HG03342 (cell line): ENCODE measurements at regions not wholly inside any gene's neighbourhood (a gene's known extent, or its start where the extent isn't known, plus 50 kb on each side); places are given as distances from the start of the nearest gene placed in this dataset.

Experiments
- ATAC-seq: cut with Tn5 transposase; IDR thresholded peaks from one replicate; pipeline ENCODE4 v1.9.1; 2021; ENCODE audit warnings: mild to moderate bottlenecking, moderate library complexity; ENCODE audit not compliant: unreplicated experiment

- no peak for ATAC-seq
Measured at GRCh38 chr2:16335947-16336346, 329.7 kb downstream of the CYRIA start.

DNA sequence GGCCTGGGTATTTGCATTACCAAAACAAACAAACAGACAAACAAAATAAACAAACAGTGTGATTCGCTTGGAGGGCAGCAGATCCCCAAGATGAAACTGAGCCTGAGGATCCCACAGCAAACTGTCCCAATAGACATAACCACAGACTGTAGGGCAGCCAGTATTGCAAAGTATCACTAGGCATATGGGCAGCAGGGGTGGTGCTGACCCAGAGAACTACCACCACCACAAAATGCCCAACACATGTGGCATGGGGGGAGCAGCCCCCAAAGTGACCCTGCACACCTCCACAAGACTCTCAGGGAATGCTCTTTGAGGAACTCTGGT lies 330.1 kb downstream of the CYRIA start:
- no peak for ATAC-seq

GRCh38 chr2:16334886-16335603 lies 330.6 kb downstream of the CYRIA start:
- ATAC-seq = no peak

- no peak for ATAC-seq
Measured at GRCh38 chr2:16334366-16334765, 331.3 kb downstream of the CYRIA start.

DNA sequence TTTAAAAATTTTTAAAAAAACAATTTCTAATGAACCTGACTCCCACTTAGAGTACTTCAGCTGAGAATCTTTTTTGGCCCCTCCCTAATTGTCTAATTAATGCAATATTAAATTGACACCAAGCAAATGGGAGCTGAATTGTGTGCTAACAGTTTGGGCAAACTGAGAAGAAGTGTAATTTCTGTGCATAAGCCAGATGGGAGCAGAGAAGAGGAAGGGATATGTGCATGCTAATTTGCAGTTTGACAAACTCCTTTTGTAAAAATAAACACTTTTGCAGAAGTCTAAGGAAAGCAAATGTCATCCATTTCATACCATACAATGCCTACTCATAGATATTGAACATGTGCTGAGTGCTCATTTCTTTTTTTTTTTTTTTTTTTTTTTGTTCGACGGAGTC lies 332.0 kb downstream of the CYRIA start:
- ATAC-seq = no peak

GRCh38 chr2:16332681-16333557 lies 332.7 kb downstream of the CYRIA start:
- ATAC-seq = no peak

DNA sequence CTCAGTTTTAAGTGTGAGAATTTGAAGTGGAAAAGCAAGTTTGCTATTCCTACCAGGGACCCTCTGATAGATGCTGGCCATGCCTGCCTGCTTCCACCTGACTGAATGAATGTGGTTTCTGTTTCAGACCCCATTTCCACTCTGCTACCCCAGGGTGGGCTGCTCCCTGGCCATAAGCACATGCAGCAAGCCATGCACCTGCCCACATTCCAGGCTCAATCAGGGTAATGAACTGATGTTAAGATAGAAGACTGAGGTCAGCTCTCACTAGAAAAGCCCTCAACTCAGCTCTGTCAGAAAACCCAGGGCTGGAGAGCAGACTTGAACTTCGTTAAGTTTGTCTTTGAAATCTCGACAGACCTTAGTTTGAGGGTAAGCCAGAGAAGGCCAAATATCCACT lies 333.9 kb downstream of the CYRIA start:
- ATAC-seq = no peak

- ATAC-seq = no peak
Measured at GRCh38 chr2:16330982-16331381, 334.7 kb downstream of the CYRIA start.

DNA sequence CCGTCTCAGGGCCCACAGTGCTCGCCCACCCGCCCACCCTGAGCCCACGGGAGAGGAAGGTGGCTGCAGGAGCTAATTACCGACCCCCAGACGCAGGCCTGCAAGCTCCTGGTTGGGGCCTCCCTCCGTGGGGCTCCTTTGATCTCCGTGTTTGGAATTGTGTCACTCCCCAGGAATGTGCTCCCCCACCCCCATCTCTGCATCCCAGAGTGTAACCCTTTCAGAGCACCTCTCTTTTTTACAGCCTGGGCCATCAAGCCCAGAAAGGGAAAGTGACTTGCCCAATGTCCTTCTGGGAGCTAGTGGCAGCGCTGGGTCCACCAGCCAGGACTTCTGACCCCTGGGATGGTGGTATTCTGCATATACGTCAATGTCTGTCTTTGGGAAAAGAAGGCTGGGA lies 335.1 kb downstream of the CYRIA start:
- ATAC-seq = no peak

DNA sequence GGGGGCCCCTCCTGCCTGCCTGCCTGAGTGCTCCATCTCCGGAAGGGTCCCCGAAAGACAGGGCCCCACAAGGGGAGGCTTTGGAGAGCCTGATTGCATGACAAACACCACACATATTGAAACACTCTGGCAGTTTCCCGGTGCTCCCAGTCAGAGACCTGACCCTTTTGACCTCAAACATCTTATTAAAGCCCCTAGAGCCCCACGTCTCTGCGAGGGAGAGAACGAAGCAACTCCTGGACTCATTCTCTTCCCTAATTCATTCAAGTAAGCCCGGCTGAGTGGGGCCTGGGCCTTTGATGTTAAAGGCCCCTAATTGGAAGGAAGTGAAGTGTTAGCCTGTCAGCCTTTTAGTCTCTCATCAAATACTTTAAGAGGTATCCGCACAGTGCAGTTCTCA lies 335.6 kb downstream of the CYRIA start:
- ATAC-seq = no peak

DNA sequence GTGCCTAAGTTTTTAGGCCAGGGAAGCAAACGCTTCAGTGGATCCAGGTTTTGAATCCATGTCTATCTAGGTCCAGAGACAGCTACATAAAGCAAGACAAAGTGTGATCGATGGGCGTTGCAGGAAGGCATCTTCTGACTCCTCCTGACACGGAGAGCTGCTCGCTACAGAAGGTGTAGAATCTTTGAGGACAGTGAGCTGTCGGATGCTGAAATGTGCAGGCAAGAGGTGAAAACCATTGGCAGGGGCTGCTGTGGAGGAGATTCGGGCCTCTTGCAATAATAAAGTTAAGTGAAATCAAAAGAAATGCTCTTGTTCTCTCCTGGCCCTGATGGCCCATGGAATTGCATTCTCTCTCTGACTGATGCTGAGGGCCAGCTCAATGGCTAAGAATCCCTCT lies 336.2 kb downstream of the CYRIA start:
- no peak for ATAC-seq

DNA sequence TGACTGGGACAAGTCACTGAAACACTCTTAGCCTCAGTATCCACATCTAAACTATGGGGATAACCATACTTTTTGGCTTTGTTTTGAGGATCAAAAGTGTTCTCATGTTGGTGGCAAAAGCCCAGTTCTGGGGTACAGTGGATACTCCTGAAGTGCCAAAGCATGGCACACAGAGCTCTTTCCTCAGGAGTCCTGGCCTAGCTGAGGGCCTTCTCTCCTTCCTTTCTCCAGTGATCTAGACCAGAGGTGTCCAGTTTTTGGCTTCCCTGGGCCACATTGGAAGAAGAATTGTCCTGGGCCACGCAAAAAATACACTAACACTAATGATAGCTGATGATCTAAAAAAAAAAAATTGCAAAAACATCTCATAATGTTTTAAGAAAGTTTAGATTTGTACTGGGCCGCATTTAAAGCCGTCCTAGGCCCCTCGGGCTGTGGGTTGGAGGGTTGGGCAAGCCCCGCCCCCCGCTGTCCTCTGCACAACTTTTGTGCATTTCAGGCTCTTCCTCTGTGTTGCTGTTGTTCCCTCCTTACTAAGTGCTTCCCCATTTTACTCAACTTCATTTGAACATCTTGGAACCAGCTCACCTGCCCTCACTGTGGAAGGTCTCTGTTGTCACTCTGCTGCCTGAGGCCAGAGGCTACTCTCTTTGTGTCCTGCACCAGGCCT lies 337.0 kb downstream of the CYRIA start:
- no peak for ATAC-seq

DNA sequence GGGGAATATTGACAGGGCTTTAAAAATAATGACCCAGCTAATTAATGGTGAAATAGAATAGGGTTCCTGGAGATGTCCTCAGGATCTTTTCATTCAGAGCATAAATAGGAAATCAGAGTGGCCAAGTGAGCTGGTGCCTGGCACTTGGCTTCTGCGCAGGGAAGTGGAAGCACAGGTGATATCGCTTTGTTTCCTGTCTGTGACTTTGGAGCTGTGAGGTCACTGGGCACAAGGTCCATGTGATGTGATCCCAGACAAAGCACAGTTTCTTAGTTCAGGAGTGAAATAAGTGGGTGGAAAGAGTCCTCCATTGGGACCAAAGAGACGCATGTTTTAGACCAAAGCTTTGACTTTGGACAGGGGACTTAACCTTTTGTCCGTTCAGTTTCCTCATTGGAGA lies 338.3 kb downstream of the CYRIA start:
- ATAC-seq = no peak

DNA sequence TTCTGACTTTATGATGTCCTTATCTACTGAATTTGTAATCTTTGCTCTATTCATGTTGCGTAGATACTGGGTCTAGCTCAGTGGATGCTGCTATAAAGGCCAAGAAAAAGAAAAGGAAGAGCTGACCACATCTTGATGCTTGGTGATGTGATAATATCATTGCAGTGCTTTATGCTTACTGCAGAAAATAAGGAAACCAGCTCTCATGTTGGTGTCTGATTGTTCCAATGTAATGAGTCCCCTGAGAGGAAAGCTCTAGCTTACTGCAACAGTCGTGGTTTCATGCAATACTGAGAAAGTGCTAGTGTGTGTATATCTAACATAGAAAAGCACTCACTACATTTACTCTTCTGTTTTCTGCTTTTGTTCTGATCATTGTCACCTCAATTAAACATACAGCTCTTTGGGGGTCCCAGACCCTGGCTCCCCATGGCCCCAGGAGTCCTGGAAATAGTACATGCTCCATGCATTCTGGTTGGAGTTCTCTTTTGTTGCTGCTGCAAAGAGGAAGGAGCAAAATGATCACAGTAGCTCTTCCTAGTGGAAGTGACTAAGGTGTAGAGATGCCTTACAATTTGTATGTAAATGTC lies 338.8 kb downstream of the CYRIA start:
- ATAC-seq = no peak

- no peak for ATAC-seq
Measured at GRCh38 chr2:16325976-16326510, 339.6 kb downstream of the CYRIA start.

- no peak for ATAC-seq
Measured at GRCh38 chr2:16325016-16325975, 340.3 kb downstream of the CYRIA start.

GRCh38 chr2:16324544-16324937 lies 341.1 kb downstream of the CYRIA start:
- ATAC-seq = no peak

DNA sequence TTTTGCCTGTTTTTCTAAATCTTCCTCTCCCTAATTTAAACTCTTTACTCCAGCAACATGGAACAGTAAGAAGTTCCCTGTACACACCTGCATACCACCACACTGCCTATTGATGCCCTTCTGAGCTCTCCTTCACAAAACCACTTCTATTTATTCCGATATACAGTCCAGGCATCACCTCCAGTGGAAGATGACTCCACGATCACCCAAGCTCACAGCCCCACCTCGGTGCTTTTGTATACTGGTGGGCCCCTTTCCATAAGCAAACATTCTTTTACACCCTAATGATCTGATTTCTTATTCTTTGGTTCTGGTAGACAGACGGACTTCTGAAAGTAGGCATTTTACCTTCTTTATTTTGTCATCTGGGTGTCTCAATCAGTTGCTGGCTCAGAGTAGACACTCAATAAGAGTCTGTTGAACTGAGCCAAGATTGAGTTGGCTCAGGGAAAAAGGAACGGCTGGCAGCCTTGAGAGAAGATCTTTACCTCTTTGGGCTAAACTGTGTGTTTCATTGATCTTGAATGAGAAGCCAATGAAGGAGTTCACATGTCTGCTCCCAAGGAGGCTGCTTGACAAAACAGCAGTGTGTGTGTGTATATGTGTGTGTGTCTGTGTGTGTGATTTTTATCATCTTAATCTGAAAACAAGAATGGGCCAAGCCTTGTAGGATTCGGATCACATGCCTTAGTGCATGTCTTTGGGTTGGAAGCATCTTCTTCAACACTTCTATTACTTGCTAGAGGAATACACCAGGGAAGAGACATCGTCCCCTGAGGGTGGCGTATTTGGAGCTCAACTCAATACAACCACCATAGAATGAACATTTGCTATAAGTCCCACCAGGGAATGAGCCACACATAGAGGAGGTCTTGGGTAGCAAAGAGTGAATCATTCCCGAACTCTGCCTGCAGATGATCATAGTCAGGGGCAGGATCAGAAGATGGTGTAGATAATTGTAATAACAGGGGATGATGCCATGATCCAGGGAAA lies 341.8 kb downstream of the CYRIA start:
- no peak for ATAC-seq

- ATAC-seq = no peak
Measured at GRCh38 chr2:16323126-16323520, 342.5 kb downstream of the CYRIA start.
